ENCODE measurements at regions not wholly inside any gene's neighbourhood (a gene's known extent, or its start where the extent isn't known, plus 50 kb on each side); places are given as distances from the start of the nearest gene placed in this dataset.

DNA sequence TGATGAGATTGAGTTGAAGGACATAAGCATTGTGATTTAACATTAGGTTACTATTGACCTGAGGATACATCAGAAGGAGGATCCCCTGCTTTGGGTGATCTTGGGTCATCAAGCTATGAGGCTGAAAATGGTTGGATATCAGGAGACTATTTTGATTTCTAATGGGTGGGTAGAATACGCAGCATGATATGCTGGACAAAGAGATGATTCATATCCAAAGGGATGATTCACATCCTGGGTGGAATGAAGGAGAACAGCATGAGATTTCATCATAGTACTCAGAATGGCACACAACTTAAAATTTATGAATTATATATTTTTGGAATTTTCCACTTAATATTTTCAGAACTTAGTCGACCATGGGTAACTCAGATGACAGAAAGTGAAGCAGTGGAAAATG, 1759.5 kb upstream of the C9orf72 start:
- TF ChIP-seq, protein P1, sequence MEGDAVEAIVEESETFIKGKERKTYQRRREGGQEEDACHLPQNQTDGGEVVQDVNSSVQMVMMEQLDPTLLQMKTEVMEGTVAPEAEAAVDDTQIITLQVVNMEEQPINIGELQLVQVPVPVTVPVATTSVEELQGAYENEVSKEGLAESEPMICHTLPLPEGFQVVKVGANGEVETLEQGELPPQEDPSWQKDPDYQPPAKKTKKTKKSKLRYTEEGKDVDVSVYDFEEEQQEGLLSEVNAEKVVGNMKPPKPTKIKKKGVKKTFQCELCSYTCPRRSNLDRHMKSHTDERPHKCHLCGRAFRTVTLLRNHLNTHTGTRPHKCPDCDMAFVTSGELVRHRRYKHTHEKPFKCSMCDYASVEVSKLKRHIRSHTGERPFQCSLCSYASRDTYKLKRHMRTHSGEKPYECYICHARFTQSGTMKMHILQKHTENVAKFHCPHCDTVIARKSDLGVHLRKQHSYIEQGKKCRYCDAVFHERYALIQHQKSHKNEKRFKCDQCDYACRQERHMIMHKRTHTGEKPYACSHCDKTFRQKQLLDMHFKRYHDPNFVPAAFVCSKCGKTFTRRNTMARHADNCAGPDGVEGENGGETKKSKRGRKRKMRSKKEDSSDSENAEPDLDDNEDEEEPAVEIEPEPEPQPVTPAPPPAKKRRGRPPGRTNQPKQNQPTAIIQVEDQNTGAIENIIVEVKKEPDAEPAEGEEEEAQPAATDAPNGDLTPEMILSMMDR (IDR thresholded peaks at IDR 0.05; ENCODE audit: low read length) = no peak
- TF ChIP-seq EZH2 (optimal IDR thresholded peaks at IDR 0.05; ENCODE audit: low read depth, low read length) (no peak), EZH2phosphoT487 (IDR thresholded peaks at IDR 0.05; ENCODE audit: low read length) (no peak)
